ENCODE measurements at regions not wholly inside any gene's neighbourhood (a gene's known extent, or its start where the extent isn't known, plus 50 kb on each side); places are given as distances from the start of the nearest gene placed in this dataset.
A peak's percentile ranks its signal among the peaks of the same experiment; 100 is the strongest.
"Not testable (repeated sequence)": the region's sequence is repeated elsewhere in the genome, so short reads cannot be mapped to it uniquely, and the experiment has no call there.

- Histone ChIP-seq H3K4me1 (ENCODE audit: control insufficient read depth in 5 of 5, insufficient read depth in 5 of 5, low read length in 5 of 5) (peaks cover 0 to 10% (median 0%) of the 10 kb centered on the region in 5 donors), H3K36me3 (ENCODE audit: control insufficient read depth in 4 of 4, insufficient read depth in 4 of 4, low read length in 4 of 4) (no peaks in the 10 kb centered on the region), H3K9ac (ENCODE audit: insufficient read depth in 1 of 2, low read length in 2 of 2) (no peak overlapping the region), H3K9me3 (ENCODE audit: control insufficient read depth in 4 of 4, insufficient read depth in 3 of 4, low read length in 3 of 4) (peaks cover 0 to 3% (median 0%) of the 10 kb centered on the region in 4 donors), H3K4me3 (no peak overlapping the region), H3K27ac (ENCODE audit: low read depth in 1 of 2, low read length in 1 of 2) (no peak overlapping the region), H3K27me3 (ENCODE audit: control insufficient read depth in 3 of 3, insufficient read depth in 3 of 3, low read length in 2 of 3) (no peaks in the 10 kb centered on the region)
- no peak for DNase-seq
- TF ChIP-seq CTCF (IDR thresholded peaks at IDR 0.05; ENCODE audit: control extremely low read depth, extremely low read depth) = no peak
- WGBS, 2 donors = 52 to 70% methylated on average over 2 of the region's 2 CpGs
- no peak for ATAC-seq (ENCODE audit: insufficient read depth, low FRiP score)
These were observed 155.1 kb upstream of the SEMA3D start for GRCh38 chr7:85341973-85342372.

GRCh38 chr7:85341121-85341520 is 154.3 kb upstream of the SEMA3D start:
- Histone ChIP-seq H3K9ac (ENCODE audit: insufficient read depth in 1 of 2, low read length in 2 of 2) (no peak overlapping the region), H3K9me3 (ENCODE audit: control insufficient read depth in 4 of 4, insufficient read depth in 3 of 4, low read length in 3 of 4) (no peaks in the 10 kb centered on the region), H3K4me3 (no peak overlapping the region), H3K36me3 (ENCODE audit: control insufficient read depth in 4 of 4, insufficient read depth in 4 of 4, low read length in 4 of 4) (no peaks in the 10 kb centered on the region), H3K27ac (ENCODE audit: low read depth in 1 of 2, low read length in 1 of 2) (no peak overlapping the region), H3K4me1 (ENCODE audit: control insufficient read depth in 5 of 5, insufficient read depth in 5 of 5, low read length in 5 of 5) (peaks cover 0 to 19% (median 0%) of the 10 kb centered on the region in 5 donors), H3K27me3 (ENCODE audit: control insufficient read depth in 3 of 3, insufficient read depth in 3 of 3, low read length in 2 of 3) (no peaks in the 10 kb centered on the region)
- ATAC-seq (ENCODE audit: insufficient read depth, low FRiP score) (no peak), DNase-seq (no peak)
- no peak for TF ChIP-seq CTCF (IDR thresholded peaks at IDR 0.05; ENCODE audit: control extremely low read depth, extremely low read depth)
- WGBS, 2 donors = 68 to 86% methylated on average over 1 of the region's 1 CpG

- TF ChIP-seq CTCF (IDR thresholded peaks at IDR 0.05; ENCODE audit: control extremely low read depth, extremely low read depth) = no peak
- no peaks in the 10 kb centered on the region for H3K9me3 ChIP-seq (ENCODE audit: control insufficient read depth in 4 of 4, insufficient read depth in 3 of 4, low read length in 3 of 4)
- H3K27me3 ChIP-seq (ENCODE audit: control insufficient read depth in 3 of 3, insufficient read depth in 3 of 3, low read length in 2 of 3) = no peaks in the 10 kb centered on the region
- no peak for ATAC-seq (ENCODE audit: insufficient read depth, low FRiP score)
- H3K9ac ChIP-seq (ENCODE audit: insufficient read depth in 1 of 2, low read length in 2 of 2) = no peak overlapping the region
- no peak overlapping the region for H3K4me3 ChIP-seq
- H3K4me1 ChIP-seq (ENCODE audit: control insufficient read depth in 5 of 5, insufficient read depth in 5 of 5, low read length in 5 of 5) = peaks cover 0 to 25% (median 0%) of the 10 kb centered on the region in 5 donors
- DNase-seq = peak in 2 of 3 donors; percentile 65 to 72
- no peaks in the 10 kb centered on the region for H3K36me3 ChIP-seq (ENCODE audit: control insufficient read depth in 4 of 4, insufficient read depth in 4 of 4, low read length in 4 of 4)
- WGBS, 2 donors = 69 to 79% methylated on average over 1 of the region's 1 CpG
- H3K27ac ChIP-seq (ENCODE audit: low read depth in 1 of 2, low read length in 1 of 2) = no peak overlapping the region
These were observed 149.2 kb upstream of the SEMA3D start for GRCh38 chr7:85336086-85336485.

- not testable (repeated sequence) for ATAC-seq (ENCODE audit: insufficient read depth, low FRiP score); H3K27ac ChIP-seq (ENCODE audit: low read depth in 1 of 2, low read length in 1 of 2); H3K9ac ChIP-seq (ENCODE audit: insufficient read depth in 1 of 2, low read length in 2 of 2); H3K36me3 ChIP-seq (ENCODE audit: control insufficient read depth in 4 of 4, insufficient read depth in 4 of 4, low read length in 4 of 4); H3K27me3 ChIP-seq (ENCODE audit: control insufficient read depth in 3 of 3, insufficient read depth in 3 of 3, low read length in 2 of 3); DNase-seq; H3K4me3 ChIP-seq; H3K9me3 ChIP-seq (ENCODE audit: control insufficient read depth in 4 of 4, insufficient read depth in 3 of 4, low read length in 3 of 4)
- 82 to 94% methylated on average over 9 to 15 of the region's 15 CpGs for WGBS, 2 donors
- H3K4me1 ChIP-seq (ENCODE audit: control insufficient read depth in 5 of 5, insufficient read depth in 5 of 5, low read length in 5 of 5) = peaks cover 0 to 25% (median 0%) of the 10 kb centered on the region in 5 donors
These were observed 148.3 kb upstream of the SEMA3D start for GRCh38 chr7:85335113-85335512.
